Upper lobe of left lung (tissue), 4 donors: ENCODE measurements at regions not wholly inside any gene's neighbourhood (a gene's known extent, or its start where the extent isn't known, plus 50 kb on each side); places are given as distances from the start of the nearest gene placed in this dataset.
"Not testable (repeated sequence)": the region's sequence is repeated elsewhere in the genome, so short reads cannot be mapped to it uniquely, and the experiment has no call there.

ENCODE experiments used
- EP300 ChIP-seq, 4 donors: sonication (generic); formaldehyde crosslinking; IDR thresholded peaks; one replicate each; pipeline ENCODE4 v1.5.1; 2017; ENCODE audit warnings: antibody characterized with exemption in 4 of 4, control low read depth in 2 of 4
- POLR2AphosphoS5 ChIP-seq, 2 donors: sonication (generic); formaldehyde crosslinking; IDR thresholded peaks; one replicate each; pipeline ENCODE4 v1.5.1; 2017; ENCODE audit warnings: antibody characterized with exemption in 2 of 2

GRCh38 chr5:103377638-103378037 is 119.1 kb downstream of the MACIR start:
- TF ChIP-seq POLR2AphosphoS5, EP300 (IDR thresholded peaks at IDR 0.05): not testable (repeated sequence)
